ENCODE measurements at regions not wholly inside any gene's neighbourhood (a gene's known extent, or its start where the extent isn't known, plus 50 kb on each side); places are given as distances from the start of the nearest gene placed in this dataset.

GRCh38 chr4:56732301-56732700 is 51.2 kb upstream of the HOPX start:
- no peak for DNase-seq (ENCODE audit: extremely low spot score)
- no peak overlapping the region for H3K4me3 ChIP-seq
- no peak for TF ChIP-seq POLR2AphosphoS5 (IDR thresholded peaks at IDR 0.05)
- TF ChIP-seq POLR2A (IDR thresholded peaks at IDR 0.05; ENCODE audit: low read depth) = no peak
- no peak for TF ChIP-seq CTCF (IDR thresholded peaks at IDR 0.05)
- TF ChIP-seq EP300 (IDR thresholded peaks at IDR 0.05) = no peak
- 72% methylated on average over 3 of the region's 3 CpGs for WGBS
- no peak overlapping the region for H3K27ac ChIP-seq (replicated peaks in 1 of 4)
- no peaks in the 10 kb centered on the region for H3K27me3 ChIP-seq
- H3K4me1 ChIP-seq = peaks cover 3 to 18% (median 10%) of the 10 kb centered on the region in 4 donors
- H3K36me3 ChIP-seq = no peaks in the 10 kb centered on the region
- no peaks in the 10 kb centered on the region for H3K9me3 ChIP-seq
- intact Hi-C loops (cut with DNase I) = no loop called here

- no peak for TF ChIP-seq POLR2A (IDR thresholded peaks at IDR 0.05; ENCODE audit: low read depth)
- no peak for TF ChIP-seq EP300 (IDR thresholded peaks at IDR 0.05)
- no peak for TF ChIP-seq POLR2AphosphoS5 (IDR thresholded peaks at IDR 0.05)
- TF ChIP-seq CTCF (IDR thresholded peaks at IDR 0.05) = no peak
- Histone ChIP-seq H3K9me3 (no peaks in the 10 kb centered on the region), H3K36me3 (no peaks in the 10 kb centered on the region), H3K27ac (replicated peaks in 1 of 4) (no peak overlapping the region), H3K4me1 (peaks cover 3 to 18% (median 10%) of the 10 kb centered on the region in 4 donors), H3K4me3 (no peak overlapping the region), H3K27me3 (no peaks in the 10 kb centered on the region)
- DNase-seq (ENCODE audit: extremely low spot score) = no peak
- intact Hi-C loops (cut with DNase I) = no loop called here
- 55% methylated on average over 2 of the region's 8 CpGs for WGBS
Measured at GRCh38 chr4:56731857-56732256, 50.8 kb upstream of the HOPX start.
